SH-SY5Y (cell line): ENCODE measurements at regions not wholly inside any gene's neighbourhood (a gene's known extent, or its start where the extent isn't known, plus 50 kb on each side); places are given as distances from the start of the nearest gene placed in this dataset.

Experiments used
- GATA2 ChIP-seq: IDR thresholded peaks from 2 replicates; pipeline ENCODE4 v1.6.1; 2011; ENCODE audit warnings: mild to moderate bottlenecking, low read depth, low read length
- GATA3 ChIP-seq: IDR thresholded peaks from 2 replicates; pipeline ENCODE4 v1.6.1; 2011; ENCODE audit warnings: low read depth, mild to moderate bottlenecking, low read length, moderate library complexity

DNA sequence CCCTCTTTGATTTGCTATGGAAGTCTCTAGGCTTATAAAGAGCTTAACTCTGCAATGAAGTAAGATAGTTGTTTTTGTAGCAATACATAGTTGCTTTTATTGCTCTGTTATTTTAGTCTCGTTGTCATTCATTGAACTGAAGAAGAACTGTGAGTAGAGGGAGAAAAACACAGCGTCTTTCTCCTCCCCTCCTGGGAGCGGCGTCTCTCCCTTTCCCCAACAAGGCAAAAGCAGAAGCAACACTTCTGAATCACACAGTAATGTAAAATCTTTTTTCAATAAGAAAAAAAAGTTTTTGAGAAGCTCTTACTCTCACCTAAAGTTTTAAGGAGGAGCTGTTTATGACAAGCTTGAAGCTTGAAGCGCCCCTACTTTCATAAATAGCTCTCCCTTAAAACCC, 119.3 kb upstream of the SLC7A14 start:
- TF ChIP-seq GATA2 (no peak), GATA3 (no peak)
